ENCODE measurements at regions not wholly inside any gene's neighbourhood (a gene's known extent, or its start where the extent isn't known, plus 50 kb on each side); places are given as distances from the start of the nearest gene placed in this dataset.

DNA sequence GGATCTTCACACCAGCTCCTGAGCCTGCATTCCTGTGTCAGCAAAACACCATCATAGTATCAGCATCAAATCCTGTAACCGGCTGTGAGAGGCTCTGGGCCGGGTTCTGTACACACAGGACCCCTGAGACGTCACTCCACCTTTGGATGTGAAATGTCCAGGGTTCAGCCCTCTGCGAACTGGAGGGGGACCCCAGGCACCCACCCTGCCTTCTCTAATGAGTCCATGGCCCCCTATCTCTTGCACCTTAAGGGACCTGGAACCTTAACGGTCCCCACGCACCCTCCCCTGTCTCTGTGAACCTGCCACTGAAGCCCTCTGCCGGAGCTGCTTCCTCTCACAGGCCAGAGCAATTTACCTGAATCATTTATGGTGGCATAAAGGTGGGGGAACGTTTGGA lies 257.8 kb downstream of the NPHP4 start:
- intact Hi-C loops (cut with micrococcal nuclease; ENCODE audit: unreplicated experiment): no loop called here
- Mint-ChIP-seq H3K27me3 (ENCODE audit: unreplicated experiment) (peaks cover 20% of the 10 kb centered on the region), H3K4me3 (ENCODE audit: low read depth, unreplicated experiment) (no peak overlapping the region), H3K9me3 (ENCODE audit: low read depth, unreplicated experiment) (peaks cover 3% of the 10 kb centered on the region), H3K4me1 (ENCODE audit: low read depth, unreplicated experiment) (no peaks in the 10 kb centered on the region), H3K36me3 (ENCODE audit: insufficient read depth, unreplicated experiment) (no peaks in the 10 kb centered on the region), H3K27ac (ENCODE audit: unreplicated experiment) (no peak overlapping the region)
- no TSS peak for BruUV-seq (replicated peaks)
- no peak for DNase-seq
- CTCF ChIA-PET: no interaction called here
- TF ChIP-seq, protein P1, sequence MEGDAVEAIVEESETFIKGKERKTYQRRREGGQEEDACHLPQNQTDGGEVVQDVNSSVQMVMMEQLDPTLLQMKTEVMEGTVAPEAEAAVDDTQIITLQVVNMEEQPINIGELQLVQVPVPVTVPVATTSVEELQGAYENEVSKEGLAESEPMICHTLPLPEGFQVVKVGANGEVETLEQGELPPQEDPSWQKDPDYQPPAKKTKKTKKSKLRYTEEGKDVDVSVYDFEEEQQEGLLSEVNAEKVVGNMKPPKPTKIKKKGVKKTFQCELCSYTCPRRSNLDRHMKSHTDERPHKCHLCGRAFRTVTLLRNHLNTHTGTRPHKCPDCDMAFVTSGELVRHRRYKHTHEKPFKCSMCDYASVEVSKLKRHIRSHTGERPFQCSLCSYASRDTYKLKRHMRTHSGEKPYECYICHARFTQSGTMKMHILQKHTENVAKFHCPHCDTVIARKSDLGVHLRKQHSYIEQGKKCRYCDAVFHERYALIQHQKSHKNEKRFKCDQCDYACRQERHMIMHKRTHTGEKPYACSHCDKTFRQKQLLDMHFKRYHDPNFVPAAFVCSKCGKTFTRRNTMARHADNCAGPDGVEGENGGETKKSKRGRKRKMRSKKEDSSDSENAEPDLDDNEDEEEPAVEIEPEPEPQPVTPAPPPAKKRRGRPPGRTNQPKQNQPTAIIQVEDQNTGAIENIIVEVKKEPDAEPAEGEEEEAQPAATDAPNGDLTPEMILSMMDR (IDR thresholded peaks at IDR 0.05; ENCODE audit: unreplicated experiment): no peak

DNA sequence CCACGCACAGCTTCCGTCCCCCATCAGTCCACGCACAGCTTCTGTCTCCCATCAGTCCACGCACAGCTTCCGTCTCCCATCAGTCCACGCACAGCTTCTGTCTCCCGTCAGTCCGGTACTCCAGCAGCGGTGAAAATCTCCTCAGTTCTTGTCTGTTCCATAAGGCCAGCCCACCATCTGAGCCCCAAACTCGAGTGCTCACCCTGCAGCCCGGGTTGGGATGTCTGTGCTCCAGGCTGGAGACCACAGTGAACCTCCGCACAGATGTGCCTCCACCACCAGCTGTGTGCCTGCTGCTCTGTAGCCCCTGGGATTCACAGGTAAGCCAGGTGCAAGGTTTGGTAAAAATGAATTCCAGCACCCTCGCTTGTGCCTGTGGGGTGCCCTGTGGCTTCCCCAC lies 258.6 kb downstream of the NPHP4 start:
- CTCF ChIA-PET: no interaction called here
- DNase-seq: no peak

DNA sequence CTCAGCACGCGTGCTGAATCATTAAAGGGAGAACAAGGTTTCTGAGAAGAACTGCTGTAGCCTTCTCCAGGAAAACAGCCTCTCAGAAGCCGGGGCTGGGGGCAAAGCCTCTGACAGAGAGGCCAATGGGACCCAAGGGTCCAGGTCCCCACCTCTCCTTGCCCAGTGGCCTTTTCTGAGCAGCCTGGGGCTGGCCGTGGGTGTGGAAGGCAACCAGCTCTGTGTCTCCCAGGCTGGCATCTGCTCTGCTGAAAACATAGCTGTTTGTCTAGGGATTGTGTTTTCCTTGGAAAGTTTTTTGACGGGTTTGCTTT lies 261.2 kb downstream of the NPHP4 start:
- CTCF ChIA-PET: no interaction called here
- H3K27ac Mint-ChIP-seq (ENCODE audit: unreplicated experiment): no peak overlapping the region
- H3K9me3 Mint-ChIP-seq (ENCODE audit: low read depth, unreplicated experiment): no peaks in the 10 kb centered on the region
- no TSS peak for BruUV-seq (replicated peaks)
- H3K36me3 Mint-ChIP-seq (ENCODE audit: insufficient read depth, unreplicated experiment): no peaks in the 10 kb centered on the region
- H3K27me3 Mint-ChIP-seq (ENCODE audit: unreplicated experiment): peaks cover 49% of the 10 kb centered on the region
- no peak overlapping the region for H3K4me3 Mint-ChIP-seq (ENCODE audit: low read depth, unreplicated experiment)
- no peaks in the 10 kb centered on the region for H3K4me1 Mint-ChIP-seq (ENCODE audit: low read depth, unreplicated experiment)
- DNase-seq: no peak
- intact Hi-C loops (cut with micrococcal nuclease; ENCODE audit: unreplicated experiment): no loop called here
- TF ChIP-seq, protein P1 (IDR thresholded peaks at IDR 0.05; ENCODE audit: unreplicated experiment): no peak

More for the DNA sequence above, 258.6 kb downstream of the NPHP4 start:
- Mint-ChIP-seq H3K27me3 (ENCODE audit: unreplicated experiment) (peaks cover 28% of the 10 kb centered on the region), H3K9me3 (ENCODE audit: low read depth, unreplicated experiment) (peaks cover 3% of the 10 kb centered on the region), H3K4me1 (ENCODE audit: low read depth, unreplicated experiment) (no peaks in the 10 kb centered on the region), H3K4me3 (ENCODE audit: low read depth, unreplicated experiment) (no peak overlapping the region), H3K27ac (ENCODE audit: unreplicated experiment) (no peak overlapping the region), H3K36me3 (ENCODE audit: insufficient read depth, unreplicated experiment) (no peaks in the 10 kb centered on the region)
- no TSS peak for BruUV-seq (replicated peaks)
- TF ChIP-seq, protein P1 (IDR thresholded peaks at IDR 0.05; ENCODE audit: unreplicated experiment): no peak
- intact Hi-C loops (cut with micrococcal nuclease; ENCODE audit: unreplicated experiment): no loop called here

DNA sequence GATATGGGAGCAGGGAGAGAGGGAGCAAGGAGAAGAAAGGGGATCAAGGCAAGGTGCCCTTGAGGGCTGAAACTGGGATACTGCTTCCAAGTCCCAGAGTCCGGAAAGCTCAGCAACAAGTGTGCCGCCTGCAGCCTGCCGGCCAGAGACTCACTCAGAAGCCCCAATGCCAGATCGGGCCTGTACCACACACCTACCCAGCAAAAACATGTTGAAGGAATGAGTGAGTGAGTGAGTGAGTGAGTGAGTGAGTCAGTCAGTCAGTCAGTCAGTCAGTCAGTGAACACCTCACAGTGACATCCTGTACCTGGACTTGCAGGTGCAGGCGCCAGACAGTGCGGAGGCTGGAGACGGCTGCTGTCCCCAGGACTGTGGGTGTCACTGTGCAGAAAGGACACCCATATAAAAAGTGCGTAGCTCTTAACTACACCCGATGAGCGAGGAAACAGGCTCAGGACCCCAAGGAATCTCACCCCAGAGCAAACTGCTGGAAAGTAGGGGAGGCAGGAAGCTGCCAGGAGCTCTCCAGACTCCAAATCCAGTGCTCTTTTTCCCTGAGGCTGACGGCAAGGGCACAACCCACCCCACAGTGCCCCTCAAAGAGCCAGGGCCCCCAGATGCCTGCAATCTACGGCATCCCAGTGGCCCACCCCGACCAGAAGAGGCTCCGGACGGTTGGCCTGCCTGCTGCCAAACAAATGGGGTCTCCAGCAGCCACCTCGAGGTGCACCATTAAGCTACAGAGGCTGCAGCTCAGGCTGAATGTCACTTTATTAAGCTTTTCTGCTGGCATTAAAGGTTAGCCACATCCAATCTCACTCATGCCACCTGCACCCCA lies 261.7 kb downstream of the NPHP4 start:
- Mint-ChIP-seq H3K27ac (ENCODE audit: unreplicated experiment) (no peak overlapping the region), H3K27me3 (ENCODE audit: unreplicated experiment) (peaks cover 54% of the 10 kb centered on the region), H3K4me3 (ENCODE audit: low read depth, unreplicated experiment) (no peak overlapping the region), H3K36me3 (ENCODE audit: insufficient read depth, unreplicated experiment) (no peaks in the 10 kb centered on the region), H3K9me3 (ENCODE audit: low read depth, unreplicated experiment) (no peaks in the 10 kb centered on the region), H3K4me1 (ENCODE audit: low read depth, unreplicated experiment) (no peaks in the 10 kb centered on the region)
- CTCF ChIA-PET: no interaction called here
- no TSS peak for BruUV-seq (replicated peaks)
- intact Hi-C loops (cut with micrococcal nuclease; ENCODE audit: unreplicated experiment): no loop called here
- TF ChIP-seq, protein P1 (IDR thresholded peaks at IDR 0.05; ENCODE audit: unreplicated experiment): no peak
- no peak for DNase-seq
